K562 (cell line): ENCODE measurements at regions not wholly inside any gene's neighbourhood (a gene's known extent, or its start where the extent isn't known, plus 50 kb on each side); places are given as distances from the start of the nearest gene placed in this dataset.

ENCODE experiments used
- FOXA1 ChIP-seq: fragments of 450-650 bp; IDR thresholded peaks from 2 replicates; pipeline ENCODE4 v1.6.1; 2016; ENCODE audit warnings: mild to moderate bottlenecking, borderline replicate concordance
- POLR2AphosphoS2 ChIP-seq: IDR thresholded peaks from 2 replicates; pipeline ENCODE4 v1.6.1; 2012; ENCODE audit warnings: low read length, improper control_type of control experiment

GRCh38 chr13:54357284-54357933 lies 1328.8 kb downstream of the OLFM4 start:
- no peak for TF ChIP-seq POLR2AphosphoS2
- no peak for TF ChIP-seq FOXA1
